Parathyroid adenoma (tissue), 2 donors: ENCODE measurements at regions not wholly inside any gene's neighbourhood (a gene's known extent, or its start where the extent isn't known, plus 50 kb on each side); places are given as distances from the start of the nearest gene placed in this dataset.

ENCODE experiments used
- H2AFZ ChIP-seq: fragments of 300-600 bp; sonication (generic); one replicate; pipeline ENCODE4 v1.7.0; 2017; ENCODE audit warnings: antibody characterized with exemption, mild to moderate bottlenecking
- H3K27ac ChIP-seq: fragments of 300-600 bp; sonication (generic); one replicate; pipeline ENCODE4 v1.7.0; 2017
- H3K27me3 ChIP-seq: fragments of 300-600 bp; sonication (generic); one replicate; pipeline ENCODE4 v1.7.0; 2017; ENCODE audit warnings: low read length; ENCODE audit not compliant: control insufficient read depth, insufficient read depth
- H3K36me3 ChIP-seq: fragments of 300-600 bp; sonication (generic); one replicate; pipeline ENCODE4 v1.7.0; 2017; ENCODE audit warnings: low read length; ENCODE audit not compliant: control insufficient read depth, insufficient read depth
- H3K4me1 ChIP-seq: fragments of 300-600 bp; sonication (generic); one replicate; pipeline ENCODE4 v1.7.0; 2017; ENCODE audit warnings: control low read depth
- H3K4me2 ChIP-seq: fragments of 300-600 bp; sonication (generic); one replicate; pipeline ENCODE4 v1.7.0; 2017; ENCODE audit warnings: low read length
- H3K4me3 ChIP-seq: fragments of 300-600 bp; sonication (generic); one replicate; pipeline ENCODE4 v1.7.0; 2017; ENCODE audit warnings: low read depth, low read length
- H3K79me2 ChIP-seq: fragments of 300-600 bp; sonication (generic); one replicate; pipeline ENCODE4 v1.7.0; 2017; ENCODE audit warnings: control low read depth
- H3K9ac ChIP-seq: fragments of 300-600 bp; sonication (generic); one replicate; pipeline ENCODE4 v1.7.0; 2017; ENCODE audit warnings: mild to moderate bottlenecking
- H3K9me3 ChIP-seq: fragments of 300-600 bp; sonication (generic); one replicate; pipeline ENCODE4 v1.7.0; 2017; ENCODE audit warnings: low read length; ENCODE audit not compliant: control insufficient read depth
- TF ChIP-seq, protein P1 (sequence below): fragments of 300-600 bp; sonication (generic); IDR thresholded peaks from one replicate; pipeline ENCODE4 v1.7.0; 2017; ENCODE audit warnings: antibody characterized with exemption, mild to moderate bottlenecking
- donor health status: primary hyperparathyroidism.

DNA sequence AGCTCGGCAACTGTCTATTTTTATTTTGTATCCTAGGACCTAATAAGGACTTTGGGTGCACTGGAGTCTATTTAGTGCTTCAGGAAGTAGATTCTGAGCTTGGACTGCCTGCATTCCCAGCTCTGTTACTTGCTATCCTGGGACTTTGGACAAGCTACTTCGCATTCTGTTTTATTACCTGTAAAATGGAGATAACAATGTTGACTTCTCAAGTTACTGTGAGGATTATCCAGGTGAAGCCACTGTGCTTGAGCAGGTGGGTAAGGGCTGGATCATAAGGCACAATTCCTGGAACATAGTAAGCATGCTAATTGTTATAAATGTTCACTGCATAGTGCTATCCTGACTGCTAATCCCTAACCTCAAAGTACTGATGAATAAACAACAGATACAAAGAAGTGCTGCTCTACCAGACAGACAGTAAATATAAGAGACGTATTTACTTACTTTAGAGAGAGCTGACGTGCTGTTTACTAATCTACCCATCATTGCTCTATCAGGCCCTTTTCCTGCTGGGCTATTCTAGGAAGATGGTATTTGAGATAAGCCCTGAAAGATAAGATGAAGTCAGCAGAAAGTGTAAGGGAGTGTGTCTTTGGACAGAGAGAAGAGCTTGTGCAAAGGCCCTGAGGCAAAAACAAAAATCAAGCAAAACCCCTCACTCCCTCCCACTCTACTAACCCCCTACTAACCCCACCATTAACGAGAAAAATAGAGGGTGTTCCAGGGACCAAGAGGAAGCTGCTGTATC is 50.8 kb upstream of the FLT1 start:
- Histone ChIP-seq H2AFZ (no peak overlapping the region), H3K9me3 (no peaks in the 10 kb centered on the region), H3K4me1 (no peaks in the 10 kb centered on the region), H3K4me3 (no peak overlapping the region), H3K36me3 (no peaks in the 10 kb centered on the region), H3K27ac (no peak overlapping the region), H3K9ac (no peak overlapping the region), H3K27me3 (no peaks in the 10 kb centered on the region), H3K79me2 (no peaks in the 10 kb centered on the region), H3K4me2 (no peak overlapping the region)
- TF ChIP-seq, protein P1, sequence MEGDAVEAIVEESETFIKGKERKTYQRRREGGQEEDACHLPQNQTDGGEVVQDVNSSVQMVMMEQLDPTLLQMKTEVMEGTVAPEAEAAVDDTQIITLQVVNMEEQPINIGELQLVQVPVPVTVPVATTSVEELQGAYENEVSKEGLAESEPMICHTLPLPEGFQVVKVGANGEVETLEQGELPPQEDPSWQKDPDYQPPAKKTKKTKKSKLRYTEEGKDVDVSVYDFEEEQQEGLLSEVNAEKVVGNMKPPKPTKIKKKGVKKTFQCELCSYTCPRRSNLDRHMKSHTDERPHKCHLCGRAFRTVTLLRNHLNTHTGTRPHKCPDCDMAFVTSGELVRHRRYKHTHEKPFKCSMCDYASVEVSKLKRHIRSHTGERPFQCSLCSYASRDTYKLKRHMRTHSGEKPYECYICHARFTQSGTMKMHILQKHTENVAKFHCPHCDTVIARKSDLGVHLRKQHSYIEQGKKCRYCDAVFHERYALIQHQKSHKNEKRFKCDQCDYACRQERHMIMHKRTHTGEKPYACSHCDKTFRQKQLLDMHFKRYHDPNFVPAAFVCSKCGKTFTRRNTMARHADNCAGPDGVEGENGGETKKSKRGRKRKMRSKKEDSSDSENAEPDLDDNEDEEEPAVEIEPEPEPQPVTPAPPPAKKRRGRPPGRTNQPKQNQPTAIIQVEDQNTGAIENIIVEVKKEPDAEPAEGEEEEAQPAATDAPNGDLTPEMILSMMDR, result no peak
